Psoas muscle (tissue), 7 donors: ENCODE measurements at regions not wholly inside any gene's neighbourhood (a gene's known extent, or its start where the extent isn't known, plus 50 kb on each side); places are given as distances from the start of the nearest gene placed in this dataset.
"Not testable (repeated sequence)": the region's sequence is repeated elsewhere in the genome, so short reads cannot be mapped to it uniquely, and the experiment has no call there.

Source experiments
- ATAC-seq, 4 donors: fragments of 200-7000 bp; cut with Tn5 transposase; one replicate each; pipeline ENCODE4 v1.9.1; 2020; ENCODE audit warnings: moderate library complexity in 3 of 4, mild to moderate bottlenecking in 2 of 4
- DNase-seq, 2 donors: peaks; one replicate each; pipeline ENCODE4 v3.0.0-alpha.2; 2020
- H3K27ac ChIP-seq: fragments of 200-600 bp; one replicate; pipeline ENCODE4 v1.8.0; 2022
- H3K27me3 ChIP-seq, 3 donors: fragments of 200-600 bp in 1 of 3; one replicate each; pipeline versions ENCODE4 v1.6.1 to v1.8.0; 2013 to 2022; ENCODE audit warnings: low read length in 2 of 3, mild to moderate bottlenecking in 2 of 3, moderate library complexity in 1 of 3; ENCODE audit not compliant: insufficient read depth in 3 of 3
- H3K36me3 ChIP-seq, 2 donors: fragments of 200-600 bp in 1 of 2; one replicate each; pipeline versions ENCODE4 v1.6.1 to v1.8.0; 2013 to 2022; ENCODE audit warnings: low read depth in 1 of 2, mild to moderate bottlenecking in 1 of 2, moderate library complexity in 1 of 2; ENCODE audit not compliant: insufficient read depth in 1 of 2
- H3K4me1 ChIP-seq: fragments of 200-600 bp; one replicate; pipeline ENCODE4 v1.8.0; 2022
- H3K4me3 ChIP-seq: fragments of 200-600 bp; one replicate; pipeline ENCODE4 v1.8.0; 2022; ENCODE audit warnings: mild to moderate bottlenecking
- H3K9me3 ChIP-seq: fragments of 200-600 bp; one replicate; pipeline ENCODE4 v1.8.0; 2022
- WGBS, 3 donors: extraction: QIAGEN DNeasy Blood & Tissue Kit; methylation state at CpG; one replicate each; pipeline versions ENCODE4 v1.1.6 to v1.1.7; 2013; 5-methylcytosine and 5-hydroxymethylcytosine counted together
- intact Hi-C, 2 donors: fragments of 100-400 bp; cut with DNase I; formaldehyde crosslinking; loops; one replicate each; pipeline versions ENCODE4 v1.11.0 to v1.14.2; 2022
- TF ChIP-seq, protein P1 (sequence below): fragments of 200-600 bp; IDR thresholded peaks from one replicate; pipeline ENCODE4 v1.8.0; 2022; ENCODE audit warnings: antibody characterized with exemption
- donor health status: healthy with polysubstance abuse.
- donor health status: DM: no; HTN: no; CAD: no; lungs with moderate emphysema.
- donor health status: Bipolar disorder and iron deficiency.
- donor health status: healthy.
- donor health status: DM: yes; HTN: yes; CAD: no.
- donor health status: DM: no; HTN: no; CAD: no.
- donor health status: DM: yes; HTN: yes; CAD: no.

DNA sequence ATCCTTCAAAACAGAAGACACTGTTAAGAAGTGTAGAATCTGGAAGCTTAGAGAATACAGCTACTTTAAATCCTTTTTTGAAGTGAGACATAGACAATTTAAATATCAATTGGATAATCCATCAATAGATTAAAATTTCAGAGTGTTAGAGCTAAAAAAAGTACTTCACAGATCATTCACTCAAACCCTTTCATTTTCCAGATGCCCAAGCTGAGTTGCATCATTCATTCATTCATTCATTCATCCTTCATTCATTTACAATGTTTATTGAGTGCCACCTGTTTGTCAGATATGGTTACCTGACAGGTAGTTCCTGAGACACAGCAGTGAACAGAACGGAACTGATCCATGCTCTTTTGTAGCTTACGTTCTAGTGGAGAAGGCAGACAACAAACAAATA, 290.7 kb upstream of the MTPN start:
- Histone ChIP-seq H3K4me1 (no peaks in the 10 kb centered on the region), H3K4me3 (no peak overlapping the region), H3K27ac (no peak overlapping the region), H3K36me3 (no peaks in the 10 kb centered on the region), H3K9me3 (no peaks in the 10 kb centered on the region), H3K27me3 (no peaks in the 10 kb centered on the region)
- TF ChIP-seq, protein P1, sequence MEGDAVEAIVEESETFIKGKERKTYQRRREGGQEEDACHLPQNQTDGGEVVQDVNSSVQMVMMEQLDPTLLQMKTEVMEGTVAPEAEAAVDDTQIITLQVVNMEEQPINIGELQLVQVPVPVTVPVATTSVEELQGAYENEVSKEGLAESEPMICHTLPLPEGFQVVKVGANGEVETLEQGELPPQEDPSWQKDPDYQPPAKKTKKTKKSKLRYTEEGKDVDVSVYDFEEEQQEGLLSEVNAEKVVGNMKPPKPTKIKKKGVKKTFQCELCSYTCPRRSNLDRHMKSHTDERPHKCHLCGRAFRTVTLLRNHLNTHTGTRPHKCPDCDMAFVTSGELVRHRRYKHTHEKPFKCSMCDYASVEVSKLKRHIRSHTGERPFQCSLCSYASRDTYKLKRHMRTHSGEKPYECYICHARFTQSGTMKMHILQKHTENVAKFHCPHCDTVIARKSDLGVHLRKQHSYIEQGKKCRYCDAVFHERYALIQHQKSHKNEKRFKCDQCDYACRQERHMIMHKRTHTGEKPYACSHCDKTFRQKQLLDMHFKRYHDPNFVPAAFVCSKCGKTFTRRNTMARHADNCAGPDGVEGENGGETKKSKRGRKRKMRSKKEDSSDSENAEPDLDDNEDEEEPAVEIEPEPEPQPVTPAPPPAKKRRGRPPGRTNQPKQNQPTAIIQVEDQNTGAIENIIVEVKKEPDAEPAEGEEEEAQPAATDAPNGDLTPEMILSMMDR: no peak
- intact Hi-C loops: no loop called here
- DNase-seq (no peak), ATAC-seq (no peak)
- WGBS, 3 donors: 67 to 92% (median 90%) methylated on average over 2 of the region's 2 CpGs

DNA sequence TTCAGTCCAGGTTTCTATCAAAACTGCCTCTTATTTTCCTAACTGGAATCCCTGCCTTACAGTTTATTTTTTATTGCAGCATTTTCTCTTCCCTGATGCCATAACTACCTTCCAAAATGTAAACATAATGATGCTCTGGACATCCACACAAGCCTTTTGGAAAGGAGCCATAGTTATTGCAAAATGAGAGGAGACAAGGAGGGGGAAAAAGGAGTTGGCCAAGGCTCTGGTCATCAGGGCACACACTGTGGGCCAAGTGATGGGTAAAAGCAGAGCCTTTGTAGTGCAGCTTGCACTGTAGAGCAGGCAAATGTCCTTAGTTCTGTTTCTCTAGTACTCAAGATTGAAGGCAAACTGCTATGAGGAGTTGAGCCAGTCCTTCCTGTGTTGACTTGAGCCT, 289.3 kb upstream of the MTPN start:
- Histone ChIP-seq H3K9me3 (no peaks in the 10 kb centered on the region), H3K27me3 (no peaks in the 10 kb centered on the region), H3K36me3 (no peaks in the 10 kb centered on the region), H3K4me1 (no peaks in the 10 kb centered on the region), H3K27ac (no peak overlapping the region), H3K4me3 (no peak overlapping the region)
- intact Hi-C loops: no loop called here
- DNase-seq (no peak), ATAC-seq (no peak)
- TF ChIP-seq, protein P1: no peak

DNA sequence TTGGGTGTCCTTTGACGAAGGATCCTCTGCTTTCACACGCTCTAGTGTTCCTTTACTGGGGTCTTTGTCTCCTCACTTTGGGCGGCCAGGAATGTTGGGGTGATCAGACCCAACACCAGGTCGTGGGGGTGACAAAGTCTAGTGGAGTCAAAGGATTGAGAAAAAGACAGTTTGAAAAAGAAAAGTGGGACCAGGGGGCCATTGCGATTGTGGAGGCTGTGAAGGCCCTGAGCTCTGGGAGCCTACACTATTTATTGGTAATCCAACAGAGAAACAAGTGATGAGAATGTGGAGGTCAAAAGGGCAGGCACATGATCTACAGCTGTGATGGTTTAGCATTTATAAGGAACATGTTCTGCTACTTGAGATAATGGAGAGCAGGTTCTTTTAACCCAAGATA, 287.1 kb upstream of the MTPN start:
- H3K9me3 ChIP-seq, H3K36me3 ChIP-seq, H3K27me3 ChIP-seq, ATAC-seq, H3K4me1 ChIP-seq, H3K27ac ChIP-seq, H3K4me3 ChIP-seq, intact Hi-C loops, DNase-seq: not testable (repeated sequence)
- 56 to 68% (median 64%) methylated on average over 5 of the region's 5 CpGs for WGBS, 3 donors

DNA sequence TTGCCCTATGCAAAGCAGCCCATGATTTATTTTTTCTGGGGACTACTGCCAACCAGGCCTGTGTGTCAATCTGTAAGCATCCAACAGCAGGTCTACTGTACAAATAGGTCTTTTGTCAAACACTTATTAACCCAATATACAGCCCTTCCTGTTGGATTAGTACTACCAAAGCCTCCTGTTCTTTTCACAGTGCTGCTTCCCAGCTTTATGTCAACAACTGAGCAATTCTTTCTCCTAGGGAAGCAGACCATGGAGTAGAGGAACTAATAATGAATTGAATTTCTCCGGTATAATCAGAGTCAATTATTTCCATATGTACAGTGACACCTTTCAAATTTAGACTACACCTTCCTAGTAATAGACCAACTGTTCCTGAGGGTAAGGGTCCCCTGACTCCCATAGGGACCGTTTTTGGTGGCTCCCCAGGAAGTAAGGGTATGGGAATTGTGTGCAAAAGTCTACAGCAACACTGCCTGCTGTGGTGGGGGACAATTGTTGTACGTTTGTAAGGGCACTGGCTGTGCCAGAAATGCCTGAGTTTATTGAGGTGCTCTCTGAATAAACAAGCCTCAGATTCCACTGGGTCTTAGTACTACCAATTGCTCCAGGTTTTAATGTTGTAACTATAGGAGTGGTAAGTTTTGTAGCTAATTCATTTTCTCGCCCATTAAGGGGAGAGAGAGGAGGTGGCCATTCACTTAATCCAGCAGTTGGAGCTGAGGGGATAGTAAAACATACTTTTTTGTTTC, 286.1 kb upstream of the MTPN start:
- intact Hi-C loops, DNase-seq, H3K27me3 ChIP-seq, H3K27ac ChIP-seq, H3K36me3 ChIP-seq, ATAC-seq, H3K4me3 ChIP-seq, H3K9me3 ChIP-seq, H3K4me1 ChIP-seq: not testable (repeated sequence)
- WGBS, 3 donors: 55 to 57% (median 57%) methylated on average over 4 of the region's 4 CpGs

DNA sequence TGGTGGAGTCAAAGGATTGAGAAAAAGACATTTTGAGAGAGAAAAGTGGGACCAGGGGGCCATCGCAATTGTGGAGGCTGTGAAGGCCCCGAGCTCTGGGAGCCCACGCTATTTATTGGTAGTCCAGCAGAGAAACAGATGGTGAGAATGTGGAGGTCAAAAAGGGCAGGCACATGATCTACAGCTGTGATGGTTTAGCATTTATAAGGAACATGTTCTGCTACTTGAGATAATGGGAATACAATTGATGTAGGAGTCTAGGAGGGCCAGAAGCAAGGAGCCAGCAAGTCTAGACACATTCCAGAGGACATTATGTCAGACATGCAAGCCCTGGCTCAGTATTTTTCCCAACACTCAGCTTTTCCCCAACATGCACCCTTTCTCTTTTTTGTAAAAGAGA, 283.4 kb upstream of the MTPN start:
- WGBS, 3 donors: 78 to 88% (median 81%) methylated on average over 3 of the region's 3 CpGs
- intact Hi-C loops, ATAC-seq, H3K9me3 ChIP-seq, H3K4me3 ChIP-seq, DNase-seq, H3K27me3 ChIP-seq, H3K27ac ChIP-seq, H3K36me3 ChIP-seq, H3K4me1 ChIP-seq: not testable (repeated sequence)

DNA sequence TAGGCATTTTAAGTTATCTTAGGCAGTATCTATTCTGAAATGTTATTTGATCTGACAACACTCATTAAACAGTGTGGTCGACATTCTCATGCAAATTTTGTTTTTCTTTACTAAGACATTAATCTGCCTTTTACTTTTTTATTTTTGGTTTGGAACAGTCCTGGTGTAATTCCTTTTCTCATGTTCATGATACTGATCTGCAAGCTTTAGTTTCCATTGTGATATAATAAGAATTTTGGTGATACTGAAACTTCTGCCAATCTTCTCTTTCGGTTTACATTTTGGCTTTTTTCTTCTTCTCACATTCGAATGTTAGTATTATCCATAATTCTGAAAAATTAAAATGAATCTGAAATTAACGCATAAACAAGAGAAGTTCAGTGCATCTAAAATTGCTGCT, 281.9 kb upstream of the MTPN start:
- intact Hi-C loops: no loop called here
- no peaks in the 10 kb centered on the region for H3K36me3 ChIP-seq
- no peaks in the 10 kb centered on the region for H3K27me3 ChIP-seq
- no peaks in the 10 kb centered on the region for H3K9me3 ChIP-seq
- H3K4me1 ChIP-seq: no peaks in the 10 kb centered on the region
- WGBS, 3 donors: 83 to 90% (median 90%) methylated on average over 4 of the region's 4 CpGs
- ATAC-seq (no peak), DNase-seq (no peak)
- TF ChIP-seq, protein P1: no peak
- H3K4me3 ChIP-seq: no peak overlapping the region
- H3K27ac ChIP-seq: no peak overlapping the region
